Cardiac muscle cell (in vitro differentiated cells and primary cell): ENCODE measurements at regions not wholly inside any gene's neighbourhood (a gene's known extent, or its start where the extent isn't known, plus 50 kb on each side); places are given as distances from the start of the nearest gene placed in this dataset.

Source experiments
- DNase-seq, 2 donors: peaks; one replicate each; pipeline versions ENCODE4 v3.0.0 to v3.0.0-alpha.2; 2010 to 2017; ENCODE audit warnings: low read depth in 1 of 2, low spot score in 1 of 2
- H3K27ac ChIP-seq: fragments of 200-600 bp; sonication (generic); 2 replicates; pipeline ENCODE4 v1.5.1; 2016
- H3K27me3 ChIP-seq: fragments of 200-600 bp; sonication (generic); 2 replicates; pipeline ENCODE4 v1.6.0; 2016; ENCODE audit warnings: control low read depth
- H3K36me3 ChIP-seq: fragments of 200-600 bp; sonication (generic); 2 replicates; pipeline ENCODE4 v1.5.1; 2016; ENCODE audit warnings: control low read depth
- H3K4me1 ChIP-seq: fragments of 200-600 bp; sonication (generic); 2 replicates; pipeline ENCODE4 v1.8.1; 2017; ENCODE audit warnings: low read depth, mild to moderate bottlenecking, mixed run types
- H3K4me3 ChIP-seq: fragments of 200-600 bp; sonication (generic); 2 replicates; pipeline ENCODE4 v1.5.1; 2016; ENCODE audit warnings: mild to moderate bottlenecking
- H3K9me3 ChIP-seq: fragments of 200-600 bp; sonication (generic); 2 replicates; pipeline ENCODE4 v1.5.1; 2017; ENCODE audit warnings: low read depth, mild to moderate bottlenecking, control low read depth
- TF ChIP-seq, protein P1 (sequence below): IDR thresholded peaks from 2 replicates; pipeline ENCODE4 v1.5.1; 2012; ENCODE audit warnings: low read depth, mild to moderate bottlenecking, low read length

GRCh38 chr4:111546881-111547280, 598.4 kb upstream of the FAM241A start:
- Histone ChIP-seq H3K36me3 (no peaks in the 10 kb centered on the region), H3K27ac (no peak overlapping the region), H3K9me3 (no peaks in the 10 kb centered on the region), H3K27me3 (no peaks in the 10 kb centered on the region), H3K4me1 (no peaks in the 10 kb centered on the region), H3K4me3 (no peak overlapping the region)
- DNase-seq = no peak
- TF ChIP-seq, protein P1, sequence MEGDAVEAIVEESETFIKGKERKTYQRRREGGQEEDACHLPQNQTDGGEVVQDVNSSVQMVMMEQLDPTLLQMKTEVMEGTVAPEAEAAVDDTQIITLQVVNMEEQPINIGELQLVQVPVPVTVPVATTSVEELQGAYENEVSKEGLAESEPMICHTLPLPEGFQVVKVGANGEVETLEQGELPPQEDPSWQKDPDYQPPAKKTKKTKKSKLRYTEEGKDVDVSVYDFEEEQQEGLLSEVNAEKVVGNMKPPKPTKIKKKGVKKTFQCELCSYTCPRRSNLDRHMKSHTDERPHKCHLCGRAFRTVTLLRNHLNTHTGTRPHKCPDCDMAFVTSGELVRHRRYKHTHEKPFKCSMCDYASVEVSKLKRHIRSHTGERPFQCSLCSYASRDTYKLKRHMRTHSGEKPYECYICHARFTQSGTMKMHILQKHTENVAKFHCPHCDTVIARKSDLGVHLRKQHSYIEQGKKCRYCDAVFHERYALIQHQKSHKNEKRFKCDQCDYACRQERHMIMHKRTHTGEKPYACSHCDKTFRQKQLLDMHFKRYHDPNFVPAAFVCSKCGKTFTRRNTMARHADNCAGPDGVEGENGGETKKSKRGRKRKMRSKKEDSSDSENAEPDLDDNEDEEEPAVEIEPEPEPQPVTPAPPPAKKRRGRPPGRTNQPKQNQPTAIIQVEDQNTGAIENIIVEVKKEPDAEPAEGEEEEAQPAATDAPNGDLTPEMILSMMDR = no peak

- no peaks in the 10 kb centered on the region for H3K36me3 ChIP-seq
- TF ChIP-seq, protein P1 = no peak
- no peaks in the 10 kb centered on the region for H3K4me1 ChIP-seq
- H3K27ac ChIP-seq = no peak overlapping the region
- H3K4me3 ChIP-seq = no peak overlapping the region
- no peak for DNase-seq
- H3K27me3 ChIP-seq = no peaks in the 10 kb centered on the region
- H3K9me3 ChIP-seq = no peaks in the 10 kb centered on the region
Observed at GRCh38 chr4:111556141-111556781, 589.0 kb upstream of the FAM241A start.

- Histone ChIP-seq H3K9me3 (no peaks in the 10 kb centered on the region), H3K27me3 (no peaks in the 10 kb centered on the region), H3K4me1 (no peaks in the 10 kb centered on the region), H3K27ac (no peak overlapping the region), H3K4me3 (no peak overlapping the region), H3K36me3 (no peaks in the 10 kb centered on the region)
- TF ChIP-seq, protein P1 = no peak
- no peak for DNase-seq
Observed at GRCh38 chr4:111556851-111557250, 588.4 kb upstream of the FAM241A start.

DNA sequence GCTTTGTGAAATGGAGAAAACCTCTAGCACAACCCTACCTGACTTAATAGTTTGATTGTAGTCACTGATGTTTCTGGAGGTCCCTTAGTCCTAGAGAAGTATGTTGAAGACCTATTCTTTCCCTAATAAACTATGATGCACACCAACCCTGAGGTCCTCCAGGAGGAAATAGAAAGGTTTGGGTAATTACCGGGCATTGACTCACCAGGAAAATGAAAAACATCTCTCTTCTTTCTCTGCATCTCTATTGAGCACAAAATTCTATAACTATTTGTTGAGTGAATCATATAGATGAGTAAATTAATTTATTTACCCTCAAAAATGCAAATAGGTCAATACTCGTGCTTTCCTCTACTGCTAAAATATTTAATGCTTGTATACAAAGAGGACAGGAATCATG, 582.4 kb upstream of the FAM241A start:
- TF ChIP-seq, protein P1 = no peak
- no peak overlapping the region for H3K27ac ChIP-seq
- no peaks in the 10 kb centered on the region for H3K36me3 ChIP-seq
- H3K4me1 ChIP-seq = no peaks in the 10 kb centered on the region
- H3K4me3 ChIP-seq = no peak overlapping the region
- H3K27me3 ChIP-seq = no peaks in the 10 kb centered on the region
- DNase-seq = no peak
- H3K9me3 ChIP-seq = no peaks in the 10 kb centered on the region

- no peak overlapping the region for H3K27ac ChIP-seq
Observed at GRCh38 chr4:111572470-111572869, 572.8 kb upstream of the FAM241A start.

More at GRCh38 chr4:111572470-111572869, 572.8 kb upstream of the FAM241A start:
- TF ChIP-seq, protein P1 = no peak
- Histone ChIP-seq H3K4me3 (no peak overlapping the region), H3K27me3 (no peaks in the 10 kb centered on the region), H3K4me1 (no peaks in the 10 kb centered on the region), H3K9me3 (no peaks in the 10 kb centered on the region), H3K36me3 (no peaks in the 10 kb centered on the region)
- DNase-seq = no peak
